IMR-90 (cell line): ENCODE measurements at regions not wholly inside any gene's neighbourhood (a gene's known extent, or its start where the extent isn't known, plus 50 kb on each side); places are given as distances from the start of the nearest gene placed in this dataset.
A peak's percentile ranks its signal among the peaks of the same experiment; 100 is the strongest.

Experiments
- ATAC-seq: fragments of 200-7000 bp; cut with Tn5 transposase; 2 replicates; pipeline ENCODE4 v1.9.1; 2020; ENCODE audit warnings: low read depth, mild to moderate bottlenecking, moderate library complexity
- BruUV-seq: library from RNA; stranded (reverse); fragments of 400-500 nt; replicated peaks from 2 replicates; lab custom pipeline; 2021; lab: Mats Ljungman, UMichigan
- CTCF ChIA-PET: fragments of 300-600 bp; formaldehyde crosslinking; extraction: SDS; loops from one replicate; lab custom pipeline; 2021; ENCODE audit warnings: antibody characterized with exemption; lab: Yijun Ruan, JAX
- POLR2A ChIA-PET: fragments of 300-600 bp; sonication (Branson Sonifier 250); formaldehyde crosslinking; loops from one replicate; lab custom pipeline; 2022; ENCODE audit warnings: antibody characterized with exemption; ENCODE audit not compliant: unreplicated experiment; lab: Charles Lee
- DNase-seq: peaks from one replicate; pipeline ENCODE4 v3.0.0; 2013
- H2AFZ ChIP-seq: replicated peaks from 2 replicates; pipeline ENCODE3; 2013; ENCODE audit warnings: low read length, mild to moderate bottlenecking; ENCODE audit not compliant: poor library complexity
- H2AK5ac ChIP-seq: 2 replicates; pipeline ENCODE4 v1.6.1; 2013; ENCODE audit warnings: low read depth, low read length, inconsistent platforms
- H2AK9ac ChIP-seq: replicated peaks from 2 replicates; pipeline ENCODE3; 2013; ENCODE audit warnings: mild to moderate bottlenecking, low read depth, low read length, moderate library complexity; ENCODE audit not compliant: poor library complexity
- H2BK120ac ChIP-seq: 2 replicates; pipeline ENCODE4 v1.6.1; 2013; ENCODE audit warnings: low read depth, low read length, inconsistent platforms
- H2BK15ac ChIP-seq: 3 replicates; pipeline ENCODE4 v1.6.1; 2013; ENCODE audit warnings: low read depth, low read length, inconsistent platforms
- H2BK20ac ChIP-seq: 2 replicates; pipeline ENCODE4 v1.6.1; 2013; ENCODE audit warnings: low read depth, mild to moderate bottlenecking, inconsistent platforms, low read length, moderate library complexity
- H2BK5ac ChIP-seq: 2 replicates; pipeline ENCODE4 v1.6.1; 2013; ENCODE audit warnings: mild to moderate bottlenecking, low read depth, low read length, inconsistent platforms; ENCODE audit not compliant: poor library complexity, severe bottlenecking
- H3K14ac ChIP-seq: replicated peaks from 2 replicates; pipeline ENCODE4 v1.6.1; 2013; ENCODE audit warnings: low read depth, low read length, inconsistent platforms
- H3K18ac ChIP-seq: 2 replicates; pipeline ENCODE4 v1.6.1; 2013; ENCODE audit warnings: low read depth, low read length, control low read depth
- H3K23ac ChIP-seq: 2 replicates; pipeline ENCODE4 v1.6.1; 2013; ENCODE audit warnings: low read depth, low read length, inconsistent platforms
- H3K27ac ChIP-seq: 2 replicates; pipeline ENCODE4 v1.5.1; 2013; ENCODE audit warnings: mild to moderate bottlenecking, control low read depth, low read length; ENCODE audit not compliant: insufficient read depth
- H3K27me3 ChIP-seq: 2 replicates; pipeline ENCODE4 v1.6.1; 2013; ENCODE audit warnings: low read length; ENCODE audit not compliant: control insufficient read depth, insufficient read depth
- H3K36me3 ChIP-seq: 2 replicates; pipeline ENCODE4 v1.6.1; 2013; ENCODE audit warnings: low read length, mixed read lengths; ENCODE audit not compliant: control insufficient read depth, insufficient read depth
- H3K4ac ChIP-seq: 2 replicates; pipeline ENCODE4 v1.6.1; 2013; ENCODE audit warnings: low read depth, low read length, inconsistent platforms
- H3K4me1 ChIP-seq: 2 replicates; pipeline ENCODE4 v1.6.1; 2013; ENCODE audit warnings: low read length, mixed read lengths; ENCODE audit not compliant: control insufficient read depth, insufficient read depth
- H3K4me2 ChIP-seq: 2 replicates; pipeline ENCODE4 v1.6.1; 2013; ENCODE audit warnings: low read depth, mild to moderate bottlenecking, control low read depth, low read length, moderate library complexity
- H3K4me3 ChIP-seq: 2 replicates; pipeline ENCODE4 v1.5.1; 2013; ENCODE audit warnings: low read depth, mild to moderate bottlenecking, control low read depth, low read length, moderate library complexity; ENCODE audit not compliant: insufficient read depth
- H3K56ac ChIP-seq: 2 replicates; pipeline ENCODE4 v1.6.1; 2013; ENCODE audit warnings: low read length, inconsistent platforms; ENCODE audit not compliant: insufficient read depth; ENCODE audit errors: extremely low read depth
- H3K79me1 ChIP-seq, 2 experiments: 2 replicates each; pipeline ENCODE4 v1.6.1; 2013; ENCODE audit warnings: low read length in 2 of 2, inconsistent platforms in 1 of 2, low read depth in 1 of 2
- H3K9ac ChIP-seq: 2 replicates; pipeline ENCODE4 v1.6.1; 2013; ENCODE audit warnings: low read depth, low read length, control low read depth
- H3K9me1 ChIP-seq: 2 replicates; pipeline ENCODE4 v1.6.1; 2013; ENCODE audit warnings: low read length, inconsistent platforms; ENCODE audit not compliant: insufficient read depth
- H3K9me3 ChIP-seq: 2 replicates; pipeline ENCODE4 v1.6.1; 2013; ENCODE audit warnings: low read length; ENCODE audit not compliant: control insufficient read depth, insufficient read depth
- H4K20me1 ChIP-seq: 2 replicates; pipeline ENCODE4 v1.6.1; 2013; ENCODE audit warnings: low read length, inconsistent platforms; ENCODE audit not compliant: insufficient read depth
- H4K5ac ChIP-seq: 2 replicates; pipeline ENCODE4 v1.6.1; 2013; ENCODE audit warnings: mild to moderate bottlenecking, low read depth, low read length, control low read depth
- H4K8ac ChIP-seq, 2 experiments: 2 replicates each; pipeline ENCODE4 v1.6.1; 2013; ENCODE audit warnings: low read depth in 2 of 2, low read length in 2 of 2, control low read depth in 1 of 2, inconsistent platforms in 1 of 2
- H4K91ac ChIP-seq: 2 replicates; pipeline ENCODE4 v1.6.1; 2013; ENCODE audit warnings: low read depth, low read length, inconsistent platforms; ENCODE audit not compliant: insufficient read depth
- CEBPB ChIP-seq: IDR thresholded peaks from 2 replicates; pipeline ENCODE4 v1.6.1; 2012; ENCODE audit warnings: low read depth, low read length, improper control_type of control experiment
- CTCF ChIP-seq: conservative IDR thresholded peaks from 2 replicates; pipeline ENCODE4 v1.5.1; 2012; ENCODE audit warnings: mild to moderate bottlenecking, low read depth, low read length, improper control_type of control experiment
- ELK1 ChIP-seq: fragments of 150-350 bp; IDR thresholded peaks from 2 replicates; pipeline ENCODE4 v1.6.1; 2016; ENCODE audit warnings: low read depth, mild to moderate bottlenecking, low read length, moderate library complexity, borderline replicate concordance
- FOS ChIP-seq: fragments of 150-350 bp; IDR thresholded peaks from 2 replicates; pipeline ENCODE4 v1.6.1; 2016; ENCODE audit warnings: low read depth, low read length
- WGBS, 2 experiments: methylation state at CpG; one replicate each; pipeline versions ENCODE4 v1.1.5 to v1.1.7; 2013; ENCODE audit warnings: missing lambda C conversion rate in 2 of 2; ENCODE audit not compliant: insufficient read length in 1 of 2; ENCODE audit errors: extremely low coverage in 2 of 2; 5-methylcytosine and 5-hydroxymethylcytosine counted together
- dilution Hi-C: fragments of 300-500 bp; cut with HindIII; formaldehyde crosslinking; loops from one replicate; pipeline ENCODE4 v1.14.3; 2018; ENCODE audit warnings: low sequenced_read_pairs; ENCODE audit not compliant: unreplicated experiment
- in situ Hi-C: fragments of 300-500 bp; cut with MboI; formaldehyde crosslinking; loops from 3 replicates; pipeline ENCODE4 v1.14.3; 2019; ENCODE audit warnings: low sequenced_read_pairs, inconsistent platforms, mixed read lengths
- intact Hi-C: fragments of 100-400 bp; cut with micrococcal nuclease; formaldehyde crosslinking; loops from 2 replicates; pipeline ENCODE4 v1.10.0; 2022

GRCh38 chr3:197372047-197372661 is 73.7 kb upstream of the DLG1 start:
- H3K27me3 ChIP-seq, result peaks cover 3% of the 10 kb centered on the region; the same call in 1 of the 2 replicates
- peak overlapping the region; percentile 33; the same call in 1 of the 2 replicates for H2BK20ac ChIP-seq
- no peak overlapping the region for H2AFZ ChIP-seq
- H3K23ac ChIP-seq, result 0 out of 2 replicates have a peak overlapping the region, but pooled peaks have one; percentile 17
- intact Hi-C loops (no loop called here), in situ Hi-C loops (no loop called here), dilution Hi-C loops (no loop called here)
- H2BK5ac ChIP-seq, result no peak overlapping the region
- peaks cover 21% of the 10 kb centered on the region for H3K4me1 ChIP-seq
- CTCF ChIA-PET, result no interaction called here
- H3K9me3 ChIP-seq, result no peaks in the 10 kb centered on the region
- H3K9me1 ChIP-seq, result peaks cover 4% of the 10 kb centered on the region; the same call in 1 of the 2 replicates
- 0 out of 2 replicates have a peak overlapping the region, but pooled peaks have one; percentile 10 for H3K18ac ChIP-seq
- H4K20me1 ChIP-seq, result no peaks in the 10 kb centered on the region
- H2AK5ac ChIP-seq, result 0 out of 2 replicates have a peak overlapping the region, but pooled peaks have one; percentile 18
- H3K4me2 ChIP-seq, result peak overlapping the region; percentile 18; the same call in 1 of the 2 replicates
- POLR2A ChIA-PET, result no interaction called here
- H4K8ac ChIP-seq, result 0 out of 4 replicates have a peak overlapping the region, but pooled peaks of 1 of the 2 experiments have one; percentile 2
- no CpG with 5 or more reads among the region's 7 CpGs for WGBS, 2 experiments
- TF ChIP-seq CTCF, result no peak
- TF ChIP-seq ELK1, result no peak
- TF ChIP-seq FOS, result no peak
- TF ChIP-seq CEBPB, result peak; percentile 17; the same call in 1 of the 2 replicates
- H4K5ac ChIP-seq, result no peak overlapping the region
- H3K14ac ChIP-seq, result peak overlapping the region; percentile 0; the same call in 1 of the 2 replicates
- peak overlapping the region; percentile 5; the same call in 1 of the 2 replicates for H4K91ac ChIP-seq
- H3K36me3 ChIP-seq, result no peaks in the 10 kb centered on the region
- no peak overlapping the region for H2AK9ac ChIP-seq
- DNase-seq (peak; percentile 87), ATAC-seq (peak; percentile 73)
- peak overlapping the region; percentile 58; the same call in 1 of the 2 replicates for H2BK120ac ChIP-seq
- no peak overlapping the region for H3K27ac ChIP-seq
- H3K4me3 ChIP-seq, result no peak overlapping the region
- no peak overlapping the region for H3K56ac ChIP-seq
- H3K79me1 ChIP-seq, result no peaks in the 10 kb centered on the region
- no peak overlapping the region for H3K9ac ChIP-seq
- BruUV-seq, result no TSS peak
- H3K4ac ChIP-seq, result peak overlapping the region; percentile 74
- peak overlapping the region; percentile 2; the same call in 1 of the 3 replicates for H2BK15ac ChIP-seq
